ENCODE measurements at regions not wholly inside any gene's neighbourhood (a gene's known extent, or its start where the extent isn't known, plus 50 kb on each side); places are given as distances from the start of the nearest gene placed in this dataset.

DNA sequence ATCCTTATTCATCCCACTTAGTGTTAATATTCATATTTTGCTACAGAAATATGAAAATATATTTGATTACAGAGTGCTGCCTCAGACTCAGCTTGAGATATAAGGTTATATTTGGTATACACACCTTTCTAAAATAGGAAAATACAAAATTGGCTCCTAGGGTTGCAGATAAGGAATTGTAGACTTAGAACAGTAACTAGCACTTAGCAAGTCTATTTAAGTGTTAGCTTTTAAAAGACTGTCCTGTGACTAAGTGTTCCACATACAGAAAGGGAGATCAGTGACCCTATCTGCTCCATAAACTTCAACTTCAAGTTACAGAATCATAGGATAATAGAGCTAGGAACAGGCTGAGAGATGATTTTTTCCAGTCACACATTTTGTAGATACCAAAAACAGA, 607.0 kb downstream of the ZNF608 start:
- no peak overlapping the region for H4K5ac ChIP-seq (ENCODE audit: insufficient read length, low read depth, low read length)
- H3K4me1 ChIP-seq (replicated peaks in 1 of 4; ENCODE audit: control insufficient read depth in 3 of 4, insufficient read depth in 4 of 4, low read length in 3 of 4): no peaks in the 10 kb centered on the region
- no peaks in the 10 kb centered on the region for H3K79me1 ChIP-seq (ENCODE audit: low read depth, low read length)
- H3K4me3 ChIP-seq (ENCODE audit: extremely low read depth in 1 of 4, insufficient read depth in 2 of 4, low read depth in 3 of 4, low read length in 4 of 4): no peak overlapping the region
- H3K79me2 ChIP-seq (ENCODE audit: control insufficient read depth in 1 of 2, insufficient read depth in 2 of 2, low read length in 2 of 2): no peaks in the 10 kb centered on the region
- H3K18ac ChIP-seq (ENCODE audit: extremely low read depth, low read length): no peak overlapping the region
- H3K23me2 ChIP-seq (ENCODE audit: low read depth, low read length): no peaks in the 10 kb centered on the region
- no peaks in the 10 kb centered on the region; a peak in 1 of 8 replicates for H3K36me3 ChIP-seq (ENCODE audit: control insufficient read depth in 2 of 4, insufficient read depth in 4 of 4, low read length in 3 of 4)
- no peak overlapping the region for H3K23ac ChIP-seq (ENCODE audit: insufficient read length)
- no peak overlapping the region for H2BK5ac ChIP-seq (ENCODE audit: low read depth, low read length)
- no peak overlapping the region for H2BK12ac ChIP-seq (ENCODE audit: low read depth, low read length)
- no peak overlapping the region for H2AK5ac ChIP-seq (ENCODE audit: low read depth, low read length)
- no peak for TF ChIP-seq PHF8 (conservative IDR thresholded peaks at IDR 0.05; ENCODE audit: low read depth, low read length)
- TF ChIP-seq SP4 (IDR thresholded peaks at IDR 0.05; ENCODE audit: low read length): no peak
- FAIRE-seq (no peak), DNase-seq (ENCODE audit: low read depth in 1 of 2, low spot score in 2 of 2) (no peak)
- no peak overlapping the region for H4K8ac ChIP-seq (ENCODE audit: extremely low read depth, insufficient read depth, low read length)
- no peak overlapping the region for H3K4me2 ChIP-seq (ENCODE audit: insufficient read depth in 1 of 2, low read depth in 2 of 2, low read length in 2 of 2)
- CTCF ChIA-PET (ENCODE audit: partially characterized antibody): no interaction called here
- H2BK120ac ChIP-seq (replicated peaks; ENCODE audit: low read depth, low read length): no peak overlapping the region
- no peak overlapping the region for H2BK15ac ChIP-seq (ENCODE audit: low read length)
- POLR2A ChIA-PET (ENCODE audit: partially characterized antibody): no interaction called here
- no peak overlapping the region for H2AFZ ChIP-seq (ENCODE audit: low read length)
- no peaks in the 10 kb centered on the region for H4K20me1 ChIP-seq (replicated peaks in 1 of 2; ENCODE audit: control insufficient read depth in 1 of 2, insufficient read depth in 2 of 2, low read length in 2 of 2)
- H3K9ac ChIP-seq (replicated peaks in 1 of 4; ENCODE audit: extremely low read depth in 1 of 4, low read depth in 3 of 4, low read length in 3 of 4): no peak overlapping the region
- H3K9me3 ChIP-seq (ENCODE audit: insufficient read depth in 2 of 2, low read depth in 1 of 2, low read length in 1 of 2): no peaks in the 10 kb centered on the region
- H3K27ac ChIP-seq (ENCODE audit: low read depth, low read length): no peak overlapping the region
- no peak overlapping the region for H2BK20ac ChIP-seq (ENCODE audit: low read length)
- no peaks in the 10 kb centered on the region for H3K27me3 ChIP-seq (replicated peaks in 1 of 4; ENCODE audit: control insufficient read depth in 3 of 4, extremely low read depth in 1 of 4, insufficient read depth in 3 of 4, low read length in 3 of 4)
- no peak overlapping the region for H3K14ac ChIP-seq (ENCODE audit: insufficient read length)
- no peak overlapping the region for H4K91ac ChIP-seq (replicated peaks; ENCODE audit: insufficient read length, low read length)
- H3K4ac ChIP-seq (replicated peaks; ENCODE audit: insufficient read length, low read depth, low read length): no peak overlapping the region
- no peak overlapping the region for H3K56ac ChIP-seq (replicated peaks; ENCODE audit: insufficient read length, low read depth, low read length)

All from H1 (cell line).